ENCODE measurements at regions not wholly inside any gene's neighbourhood (a gene's known extent, or its start where the extent isn't known, plus 50 kb on each side); places are given as distances from the start of the nearest gene placed in this dataset.

GRCh38 chr16:51445250-51445649 is 294.2 kb upstream of the SALL1 start:
- TF ChIP-seq ZNF70 (CRISPR knock-in tag; IDR thresholded peaks at IDR 0.05) (no peak), POU6F1 (CRISPR knock-in tag; IDR thresholded peaks at IDR 0.05; ENCODE audit: borderline replicate concordance, low read depth) (no peak), OSR1 (CRISPR knock-in tag; IDR thresholded peaks at IDR 0.05) (no peak), PPARA (CRISPR knock-in tag; IDR thresholded peaks at IDR 0.05; ENCODE audit: borderline replicate concordance) (no peak), CREB5 (CRISPR knock-in tag; IDR thresholded peaks at IDR 0.05; ENCODE audit: low read depth) (no peak), ZNF565 (CRISPR knock-in tag; conservative IDR thresholded peaks at IDR 0.05; ENCODE audit: low read depth) (no peak), PATZ1 (CRISPR knock-in tag; IDR thresholded peaks at IDR 0.05; ENCODE audit: borderline replicate concordance) (no peak), ISL1 (CRISPR knock-in tag; IDR thresholded peaks at IDR 0.05) (no peak), ZFP3 (CRISPR knock-in tag; IDR thresholded peaks at IDR 0.05) (no peak), ZC3H10 (CRISPR knock-in tag; IDR thresholded peaks at IDR 0.05) (no peak), RARB (CRISPR knock-in tag; IDR thresholded peaks at IDR 0.05) (no peak), ZFP30 (CRISPR knock-in tag; IDR thresholded peaks at IDR 0.05) (no peak), CSDC2 (CRISPR knock-in tag; IDR thresholded peaks at IDR 0.05) (no peak), ARNTL (CRISPR knock-in tag; IDR thresholded peaks at IDR 0.05; ENCODE audit: borderline replicate concordance, low read depth) (no peak), TCF4 (CRISPR knock-in tag; IDR thresholded peaks at IDR 0.05; ENCODE audit: borderline replicate concordance) (no peak), TOX (CRISPR knock-in tag; IDR thresholded peaks at IDR 0.05; ENCODE audit: borderline replicate concordance) (no peak)
- ATAC-seq = no peak

GRCh38 chr16:51443934-51444333 is 292.9 kb upstream of the SALL1 start:
- TF ChIP-seq RARB (CRISPR knock-in tag; IDR thresholded peaks at IDR 0.05) = no peak
- no peak for TF ChIP-seq BACH2 (CRISPR knock-in tag; IDR thresholded peaks at IDR 0.05; ENCODE audit: borderline replicate concordance)
- no peak for TF ChIP-seq CSRNP3 (CRISPR knock-in tag; IDR thresholded peaks at IDR 0.05)
- no peak for TF ChIP-seq OSR1 (CRISPR knock-in tag; IDR thresholded peaks at IDR 0.05)
- TF ChIP-seq PPARA (CRISPR knock-in tag; IDR thresholded peaks at IDR 0.05; ENCODE audit: borderline replicate concordance) = no peak
- no peak for TF ChIP-seq ZNF70 (CRISPR knock-in tag; IDR thresholded peaks at IDR 0.05)
- ATAC-seq = no peak

- ATAC-seq = no peak
- TF ChIP-seq CSDC2 (CRISPR knock-in tag; IDR thresholded peaks at IDR 0.05) (no peak), ZNF565 (CRISPR knock-in tag; conservative IDR thresholded peaks at IDR 0.05; ENCODE audit: low read depth) (no peak), ZFP3 (CRISPR knock-in tag; IDR thresholded peaks at IDR 0.05) (no peak), OSR1 (CRISPR knock-in tag; IDR thresholded peaks at IDR 0.05) (no peak), CREB5 (CRISPR knock-in tag; IDR thresholded peaks at IDR 0.05; ENCODE audit: low read depth) (no peak), TOX (CRISPR knock-in tag; IDR thresholded peaks at IDR 0.05; ENCODE audit: borderline replicate concordance) (no peak), ZFP30 (CRISPR knock-in tag; IDR thresholded peaks at IDR 0.05) (no peak), PATZ1 (CRISPR knock-in tag; IDR thresholded peaks at IDR 0.05; ENCODE audit: borderline replicate concordance) (no peak), ESRRG (CRISPR knock-in tag; IDR thresholded peaks at IDR 0.05) (no peak), ARNTL (CRISPR knock-in tag; IDR thresholded peaks at IDR 0.05; ENCODE audit: borderline replicate concordance, low read depth) (no peak), SNAI2 (CRISPR knock-in tag; IDR thresholded peaks at IDR 0.05) (no peak), PPARA (CRISPR knock-in tag; IDR thresholded peaks at IDR 0.05; ENCODE audit: borderline replicate concordance) (no peak), ZNF8 (CRISPR knock-in tag; IDR thresholded peaks at IDR 0.05) (no peak), ZNF70 (CRISPR knock-in tag; IDR thresholded peaks at IDR 0.05) (no peak), POU6F1 (CRISPR knock-in tag; IDR thresholded peaks at IDR 0.05; ENCODE audit: borderline replicate concordance, low read depth) (no peak), RARB (CRISPR knock-in tag; IDR thresholded peaks at IDR 0.05) (no peak)
These were observed 291.2 kb upstream of the SALL1 start for GRCh38 chr16:51442141-51442870.
